SU-DHL-6 (cell line): ENCODE measurements at regions not wholly inside any gene's neighbourhood (a gene's known extent, or its start where the extent isn't known, plus 50 kb on each side); places are given as distances from the start of the nearest gene placed in this dataset.

ENCODE experiments used
- EZH2phosphoT487 ChIP-seq: fragments of 200-600 bp; sonication (generic), shearing (Covaris generic); conservative IDR thresholded peaks from 2 replicates; pipeline ENCODE4 v1.6.1; 2018; ENCODE audit warnings: mild to moderate bottlenecking, antibody characterized with exemption, low read length, moderate library complexity, mixed read lengths
- TF ChIP-seq, protein P1 (sequence below): fragments of 200-600 bp; sonication (generic); IDR thresholded peaks from one replicate; pipeline ENCODE4 v1.5.1; 2017; ENCODE audit warnings: antibody characterized with exemption, mild to moderate bottlenecking, low read length, moderate library complexity; ENCODE audit not compliant: insufficient read depth, poor library complexity, severe bottlenecking

DNA sequence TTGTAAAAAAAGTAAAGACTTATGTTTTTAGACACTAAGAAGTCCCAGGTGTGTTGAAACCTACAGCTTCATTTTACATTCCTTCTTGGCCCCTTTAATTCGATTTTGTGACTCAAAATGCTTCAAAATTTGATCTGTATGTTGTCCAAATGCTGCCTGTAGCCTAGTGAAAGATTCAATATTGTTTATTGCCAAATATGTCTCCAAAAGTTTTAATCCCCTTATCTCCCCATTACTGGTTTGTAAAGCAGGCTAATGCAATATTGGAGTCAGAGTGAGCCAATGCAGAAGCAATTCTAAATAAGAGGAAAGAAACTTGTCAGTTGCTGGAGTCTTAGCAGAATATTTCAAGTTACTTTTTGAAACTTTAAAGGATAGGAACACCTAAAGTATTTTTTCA is 287.0 kb upstream of the ZC3H15 start:
- TF ChIP-seq, protein P1, sequence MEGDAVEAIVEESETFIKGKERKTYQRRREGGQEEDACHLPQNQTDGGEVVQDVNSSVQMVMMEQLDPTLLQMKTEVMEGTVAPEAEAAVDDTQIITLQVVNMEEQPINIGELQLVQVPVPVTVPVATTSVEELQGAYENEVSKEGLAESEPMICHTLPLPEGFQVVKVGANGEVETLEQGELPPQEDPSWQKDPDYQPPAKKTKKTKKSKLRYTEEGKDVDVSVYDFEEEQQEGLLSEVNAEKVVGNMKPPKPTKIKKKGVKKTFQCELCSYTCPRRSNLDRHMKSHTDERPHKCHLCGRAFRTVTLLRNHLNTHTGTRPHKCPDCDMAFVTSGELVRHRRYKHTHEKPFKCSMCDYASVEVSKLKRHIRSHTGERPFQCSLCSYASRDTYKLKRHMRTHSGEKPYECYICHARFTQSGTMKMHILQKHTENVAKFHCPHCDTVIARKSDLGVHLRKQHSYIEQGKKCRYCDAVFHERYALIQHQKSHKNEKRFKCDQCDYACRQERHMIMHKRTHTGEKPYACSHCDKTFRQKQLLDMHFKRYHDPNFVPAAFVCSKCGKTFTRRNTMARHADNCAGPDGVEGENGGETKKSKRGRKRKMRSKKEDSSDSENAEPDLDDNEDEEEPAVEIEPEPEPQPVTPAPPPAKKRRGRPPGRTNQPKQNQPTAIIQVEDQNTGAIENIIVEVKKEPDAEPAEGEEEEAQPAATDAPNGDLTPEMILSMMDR: no peak
- TF ChIP-seq EZH2phosphoT487: no peak
